ENCODE measurements at regions not wholly inside any gene's neighbourhood (a gene's known extent, or its start where the extent isn't known, plus 50 kb on each side); places are given as distances from the start of the nearest gene placed in this dataset.

DNA sequence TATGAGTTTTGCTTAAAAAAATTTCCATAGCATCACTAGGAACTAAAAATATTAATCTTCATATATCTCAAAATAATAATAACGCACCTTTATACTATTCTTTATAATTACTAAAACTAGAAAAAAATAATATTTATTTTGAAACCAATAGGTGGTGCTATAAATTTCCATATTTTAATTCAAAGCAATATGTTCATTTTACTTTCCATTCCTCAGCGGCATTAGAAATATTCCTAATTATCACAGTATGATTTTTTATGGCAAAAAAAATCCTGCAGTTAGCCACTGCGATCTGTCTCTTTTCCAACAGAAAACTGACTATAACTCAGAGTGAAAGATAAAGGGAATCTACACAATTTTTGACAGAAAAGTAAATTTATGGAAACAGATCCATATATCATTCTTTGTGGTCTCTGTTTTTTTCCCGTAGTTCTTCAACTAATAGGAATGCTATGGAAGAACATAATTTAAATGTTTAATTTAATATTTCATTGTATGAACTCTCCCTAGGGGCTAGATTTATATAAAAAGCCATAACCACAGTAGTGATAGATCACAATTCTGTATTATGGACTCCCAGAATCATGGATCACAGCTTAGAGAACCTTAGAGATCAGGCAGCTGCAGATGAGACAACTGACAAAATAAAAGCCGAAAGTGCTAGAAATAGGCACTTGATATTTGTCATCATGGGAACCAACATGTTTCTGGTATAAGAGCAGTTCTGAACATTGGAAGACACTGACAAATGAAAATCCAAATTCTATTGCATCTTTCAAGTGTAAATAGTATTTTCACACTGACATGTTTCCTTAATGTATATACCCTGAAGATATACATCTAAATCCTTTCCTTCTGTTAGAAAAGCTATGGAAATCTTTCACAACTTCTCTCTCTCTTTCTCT, 167.7 kb upstream of the MPDZ start:
- TF ChIP-seq, protein P1, sequence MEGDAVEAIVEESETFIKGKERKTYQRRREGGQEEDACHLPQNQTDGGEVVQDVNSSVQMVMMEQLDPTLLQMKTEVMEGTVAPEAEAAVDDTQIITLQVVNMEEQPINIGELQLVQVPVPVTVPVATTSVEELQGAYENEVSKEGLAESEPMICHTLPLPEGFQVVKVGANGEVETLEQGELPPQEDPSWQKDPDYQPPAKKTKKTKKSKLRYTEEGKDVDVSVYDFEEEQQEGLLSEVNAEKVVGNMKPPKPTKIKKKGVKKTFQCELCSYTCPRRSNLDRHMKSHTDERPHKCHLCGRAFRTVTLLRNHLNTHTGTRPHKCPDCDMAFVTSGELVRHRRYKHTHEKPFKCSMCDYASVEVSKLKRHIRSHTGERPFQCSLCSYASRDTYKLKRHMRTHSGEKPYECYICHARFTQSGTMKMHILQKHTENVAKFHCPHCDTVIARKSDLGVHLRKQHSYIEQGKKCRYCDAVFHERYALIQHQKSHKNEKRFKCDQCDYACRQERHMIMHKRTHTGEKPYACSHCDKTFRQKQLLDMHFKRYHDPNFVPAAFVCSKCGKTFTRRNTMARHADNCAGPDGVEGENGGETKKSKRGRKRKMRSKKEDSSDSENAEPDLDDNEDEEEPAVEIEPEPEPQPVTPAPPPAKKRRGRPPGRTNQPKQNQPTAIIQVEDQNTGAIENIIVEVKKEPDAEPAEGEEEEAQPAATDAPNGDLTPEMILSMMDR (conservative IDR thresholded peaks at IDR 0.05; ENCODE audit: low read depth in 2 of 2): no peak
- TF ChIP-seq EZH2 (IDR thresholded peaks at IDR 0.05; ENCODE audit: low read depth, unreplicated experiment) (no peak), EZH2phosphoT487 (IDR thresholded peaks at IDR 0.05; ENCODE audit: unreplicated experiment) (no peak), CREB1 (CRISPR knock-in tag; IDR thresholded peaks at IDR 0.05; ENCODE audit: low read depth) (no peak), POLR2AphosphoS5 (IDR thresholded peaks at IDR 0.05; ENCODE audit: low read depth) (no peak), STAT1 (IDR thresholded peaks at IDR 0.05; ENCODE audit: unreplicated experiment) (no peak)

Data from GM23338 (cell line).